ENCODE measurements at regions not wholly inside any gene's neighbourhood (a gene's known extent, or its start where the extent isn't known, plus 50 kb on each side); places are given as distances from the start of the nearest gene placed in this dataset.

- H3K27ac ChIP-seq: no peak overlapping the region
- no peak for DNase-seq (ENCODE audit: low spot score)
- no peak for TF ChIP-seq CTCF (IDR thresholded peaks at IDR 0.05)
- no peak overlapping the region for H3K4me3 ChIP-seq
Observed at GRCh38 chr3:44080474-44081072, 161.1 kb upstream of the TOPAZ1 start.

GRCh38 chr3:44090036-44090435 is 151.7 kb upstream of the TOPAZ1 start:
- TF ChIP-seq CTCF (IDR thresholded peaks at IDR 0.05): no peak
- no peak for DNase-seq (ENCODE audit: low spot score)
- Histone ChIP-seq H3K4me3 (no peak overlapping the region), H3K27ac (no peak overlapping the region)

GRCh38 chr3:44092497-44092896 is 149.2 kb upstream of the TOPAZ1 start:
- H3K27ac ChIP-seq: no peak overlapping the region
- H3K4me3 ChIP-seq: no peak overlapping the region
- DNase-seq (ENCODE audit: low spot score): no peak
- no peak for TF ChIP-seq CTCF (IDR thresholded peaks at IDR 0.05)

GRCh38 chr3:44093531-44093930 is 148.2 kb upstream of the TOPAZ1 start:
- DNase-seq (ENCODE audit: low spot score): no peak
- no peak for TF ChIP-seq CTCF (IDR thresholded peaks at IDR 0.05)
- Histone ChIP-seq H3K27ac (no peak overlapping the region), H3K4me3 (no peak overlapping the region)

- no peak overlapping the region for H3K4me3 ChIP-seq
- H3K27ac ChIP-seq: no peak overlapping the region
- no peak for DNase-seq (ENCODE audit: low spot score)
- no peak for TF ChIP-seq CTCF (IDR thresholded peaks at IDR 0.05)
Observed at GRCh38 chr3:44098656-44099415, 142.8 kb upstream of the TOPAZ1 start.

- no peak for TF ChIP-seq CTCF (IDR thresholded peaks at IDR 0.05)
- H3K4me3 ChIP-seq: no peak overlapping the region
- H3K27ac ChIP-seq: no peak overlapping the region
- no peak for DNase-seq (ENCODE audit: low spot score)
Observed at GRCh38 chr3:44099566-44100297, 142.0 kb upstream of the TOPAZ1 start.

Measured in coronary artery (tissue), 2 donors.